Neuronal stem cell (in vitro differentiated cells): ENCODE measurements at regions not wholly inside any gene's neighbourhood (a gene's known extent, or its start where the extent isn't known, plus 50 kb on each side); places are given as distances from the start of the nearest gene placed in this dataset.

Source experiments
- DNase-seq: peaks from one replicate; pipeline ENCODE4 v3.0.0-alpha.2; 2013; ENCODE audit warnings: low spot score
- H2AFZ ChIP-seq: one replicate; pipeline ENCODE4 v1.6.1; 2013; ENCODE audit warnings: mild to moderate bottlenecking, low read length, inconsistent platforms
- H2AK5ac ChIP-seq: 2 replicates; pipeline ENCODE4 v1.6.1; 2013; ENCODE audit warnings: low read depth, mild to moderate bottlenecking, inconsistent platforms, low read length, moderate library complexity, mixed read lengths
- H2BK120ac ChIP-seq: 2 replicates; pipeline ENCODE4 v1.6.1; 2013; ENCODE audit warnings: low read depth, mild to moderate bottlenecking, inconsistent platforms, low read length, moderate library complexity, mixed read lengths
- H2BK12ac ChIP-seq: one replicate; pipeline ENCODE4 v1.6.1; 2013; ENCODE audit warnings: low read length, inconsistent platforms
- H2BK15ac ChIP-seq: 2 replicates; pipeline ENCODE4 v1.6.1; 2013; ENCODE audit warnings: mild to moderate bottlenecking, low read length, inconsistent platforms, mixed read lengths
- H2BK5ac ChIP-seq: one replicate; pipeline ENCODE4 v1.6.1; 2013; ENCODE audit warnings: inconsistent platforms, mild to moderate bottlenecking, low read length, moderate library complexity
- H3K14ac ChIP-seq: one replicate; pipeline ENCODE4 v1.6.1; 2013; ENCODE audit warnings: low read length, inconsistent platforms
- H3K18ac ChIP-seq: 2 replicates; pipeline ENCODE4 v1.6.1; 2013; ENCODE audit warnings: low read length, inconsistent platforms
- H3K23ac ChIP-seq: 2 replicates; pipeline ENCODE4 v1.6.1; 2013; ENCODE audit warnings: low read depth, mild to moderate bottlenecking, mixed read lengths, low read length, inconsistent platforms; ENCODE audit not compliant: poor library complexity
- H3K27ac ChIP-seq: replicated peaks from 3 replicates; pipeline ENCODE4 v1.5.1; 2013; ENCODE audit warnings: low read length, inconsistent platforms
- H3K27me3 ChIP-seq, 3 experiments: 2 replicates each; pipeline ENCODE4 v1.6.1; 2013; ENCODE audit warnings: low read length in 3 of 3, mild to moderate bottlenecking in 2 of 3, inconsistent platforms in 1 of 3, low read depth in 1 of 3, mixed read lengths in 1 of 3, moderate library complexity in 1 of 3; ENCODE audit not compliant: control insufficient read depth in 3 of 3, insufficient read depth in 3 of 3
- H3K36me3 ChIP-seq, 2 donors: replicated peaks in 1 of 2; 2 replicates each; pipeline ENCODE4 v1.6.1; 2013; ENCODE audit warnings: low read length in 2 of 2; ENCODE audit not compliant: control insufficient read depth in 2 of 2, insufficient read depth in 2 of 2
- H3K4ac ChIP-seq: 2 replicates; pipeline ENCODE4 v1.6.1; 2013; ENCODE audit warnings: inconsistent platforms, mild to moderate bottlenecking, low read length, moderate library complexity
- H3K4me1 ChIP-seq, 2 donors: 1 replicate in 1 of 2; 2 replicates in 1 of 2; pipeline ENCODE4 v1.6.1; 2013; ENCODE audit warnings: low read length in 2 of 2, low read depth in 1 of 2; ENCODE audit not compliant: control insufficient read depth in 2 of 2, insufficient read depth in 1 of 2
- H3K4me2 ChIP-seq: one replicate; pipeline ENCODE4 v1.6.1; 2013; ENCODE audit warnings: mild to moderate bottlenecking, low read length, inconsistent platforms; ENCODE audit not compliant: insufficient read depth, poor library complexity, severe bottlenecking
- H3K4me3 ChIP-seq, 2 donors: 2 replicates each; pipeline ENCODE4 v1.5.1; 2013; ENCODE audit warnings: low read length in 2 of 2, mild to moderate bottlenecking in 2 of 2, inconsistent platforms in 1 of 2, moderate library complexity in 1 of 2
- H3K79me1 ChIP-seq: one replicate; pipeline ENCODE4 v1.6.1; 2013; ENCODE audit warnings: low read depth, mild to moderate bottlenecking, inconsistent platforms, low read length, moderate library complexity
- H3K9ac ChIP-seq: one replicate; pipeline ENCODE4 v1.6.1; 2013; ENCODE audit warnings: mild to moderate bottlenecking, low read depth, low read length, inconsistent platforms; ENCODE audit not compliant: poor library complexity
- H3K9me3 ChIP-seq, 2 donors: replicated peaks in 1 of 2; 2 replicates each; pipeline versions ENCODE3 to v1.6.1; 2013; ENCODE audit warnings: low read length in 2 of 2, mild to moderate bottlenecking in 2 of 2, inconsistent platforms in 1 of 2, low read depth in 1 of 2, mixed read lengths in 1 of 2, moderate library complexity in 1 of 2; ENCODE audit not compliant: control insufficient read depth in 2 of 2, insufficient read depth in 1 of 2
- H4K8ac ChIP-seq: one replicate; pipeline ENCODE4 v1.6.1; 2013; ENCODE audit warnings: low read depth, mild to moderate bottlenecking, inconsistent platforms, low read length, moderate library complexity
- H4K91ac ChIP-seq: one replicate; pipeline ENCODE4 v1.6.1; 2013; ENCODE audit warnings: low read length, low read depth, mild to moderate bottlenecking, inconsistent platforms; ENCODE audit not compliant: poor library complexity
- WGBS, 2 donors: extraction: QIAGEN DNeasy Blood & Tissue Kit; methylation state at CpG; one replicate each; pipeline ENCODE4 v1.1.7; 2013; ENCODE audit warnings: missing lambda C conversion rate in 2 of 2, mixed read lengths in 1 of 2; ENCODE audit not compliant: insufficient read length in 2 of 2, insufficient replicate concordance in 1 of 2; ENCODE audit errors: extremely low coverage in 2 of 2; 5-methylcytosine and 5-hydroxymethylcytosine counted together

DNA sequence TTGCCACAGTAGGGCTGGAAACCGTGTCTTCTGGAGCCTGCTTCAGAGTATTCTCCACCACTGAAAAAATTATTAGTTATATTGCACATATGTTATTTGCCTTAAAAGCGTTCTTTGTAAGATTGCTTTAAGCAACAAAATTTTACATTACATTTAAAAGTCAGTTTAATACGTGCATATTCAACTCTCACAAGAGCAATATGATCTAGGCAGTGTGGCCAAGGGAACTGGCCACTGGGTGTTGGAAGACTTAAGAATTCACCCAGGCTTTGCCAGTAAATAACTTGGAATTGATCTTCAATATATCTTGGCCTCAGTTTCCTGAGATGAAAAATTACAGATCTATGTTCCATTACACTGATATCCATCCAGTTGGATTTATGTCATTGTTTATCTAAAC lies 694.4 kb downstream of the EFNA5 start:
- no peak overlapping the region for H3K4me2 ChIP-seq
- H3K9me3 ChIP-seq = no peaks in the 10 kb centered on the region
- no peak overlapping the region for H2AK5ac ChIP-seq
- no peak overlapping the region for H3K23ac ChIP-seq
- H2BK5ac ChIP-seq = no peak overlapping the region
- no peak overlapping the region for H4K8ac ChIP-seq
- no peak overlapping the region for H3K14ac ChIP-seq
- no peak overlapping the region for H2BK120ac ChIP-seq
- H3K9ac ChIP-seq = no peak overlapping the region
- H2AFZ ChIP-seq = no peak overlapping the region
- H3K79me1 ChIP-seq = no peaks in the 10 kb centered on the region
- no peak overlapping the region for H4K91ac ChIP-seq
- no peak overlapping the region for H2BK15ac ChIP-seq
- no peaks in the 10 kb centered on the region for H3K36me3 ChIP-seq
- H2BK12ac ChIP-seq = no peak overlapping the region
- H3K18ac ChIP-seq = no peak overlapping the region
- H3K27me3 ChIP-seq = no peaks in the 10 kb centered on the region
- no peak for DNase-seq
- no peak overlapping the region for H3K4ac ChIP-seq
- H3K4me1 ChIP-seq = no peaks in the 10 kb centered on the region
- H3K4me3 ChIP-seq = no peak overlapping the region
- H3K27ac ChIP-seq = no peak overlapping the region
- WGBS, 2 donors = no CpG with 5 or more reads among the region's 3 CpGs

DNA sequence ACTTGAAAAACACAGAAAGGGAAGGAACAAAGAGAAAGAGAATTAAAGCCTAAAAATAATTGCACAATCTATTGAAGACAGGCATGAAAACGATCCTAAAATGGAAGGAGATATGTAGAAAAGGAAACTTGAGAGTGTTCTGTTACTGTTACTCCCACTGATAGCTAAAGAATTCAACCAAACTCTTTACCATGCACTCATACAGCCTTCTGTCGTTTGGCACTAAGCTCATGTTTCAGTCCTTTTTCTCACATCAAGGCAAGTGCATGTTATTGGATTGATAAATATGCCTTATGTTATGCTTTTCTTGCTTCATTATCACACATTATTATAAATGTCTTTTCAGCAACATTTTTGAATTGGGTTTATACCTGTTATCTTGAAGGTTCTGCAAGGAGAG lies 696.5 kb downstream of the EFNA5 start:
- H3K36me3 ChIP-seq = no peaks in the 10 kb centered on the region

DNA sequence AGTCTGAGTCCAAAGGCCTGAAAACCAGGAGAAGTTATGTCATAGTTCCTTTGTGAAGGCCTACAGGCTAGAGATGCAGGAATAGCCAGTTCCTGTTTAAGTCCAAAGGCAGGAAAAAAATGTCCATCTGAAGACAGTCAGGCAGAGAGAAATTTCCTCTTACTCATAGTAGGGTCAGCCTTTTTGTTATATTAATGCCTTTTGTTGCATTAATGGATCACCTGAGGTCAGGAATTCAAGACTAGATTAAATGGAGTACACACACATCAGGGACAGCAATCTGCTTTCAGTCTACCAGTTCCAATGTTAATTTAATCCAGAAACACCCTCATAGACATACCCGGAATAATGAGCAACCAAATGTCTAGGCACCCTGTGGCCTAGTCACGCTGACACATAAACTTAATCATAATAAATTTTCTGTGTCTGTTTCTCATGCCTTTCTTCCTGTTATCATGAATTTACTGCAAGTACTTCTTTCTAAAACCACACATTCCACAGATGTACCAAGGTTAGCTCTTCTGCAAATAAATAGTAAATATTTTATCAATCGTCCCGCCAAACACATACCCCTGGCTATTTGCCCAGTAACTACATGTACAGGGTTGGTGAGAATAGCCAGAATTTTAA lies 703.9 kb downstream of the EFNA5 start:
- H2AK5ac ChIP-seq = no peak overlapping the region
- H3K23ac ChIP-seq = no peak overlapping the region
- H3K18ac ChIP-seq = no peak overlapping the region
- no peak overlapping the region for H3K4ac ChIP-seq
- H4K8ac ChIP-seq = no peak overlapping the region
- H4K91ac ChIP-seq = no peak overlapping the region
- peaks cover 0 to 1% of the 10 kb centered on the region in 2 donors for H3K9me3 ChIP-seq
- no peaks in the 10 kb centered on the region for H3K4me1 ChIP-seq
- H2BK5ac ChIP-seq = no peak overlapping the region
- H3K9ac ChIP-seq = no peak overlapping the region
- H2BK12ac ChIP-seq = no peak overlapping the region
- no peaks in the 10 kb centered on the region for H3K27me3 ChIP-seq
- no peak overlapping the region for H2BK15ac ChIP-seq
- no peak overlapping the region for H3K4me3 ChIP-seq
- H3K4me2 ChIP-seq = no peak overlapping the region
- no CpG with 5 or more reads among the region's 4 CpGs for WGBS, 2 donors
- peak overlapping the region; percentile 16 for H2AFZ ChIP-seq
- no peak overlapping the region for H3K14ac ChIP-seq
- no peak for DNase-seq
- no peak overlapping the region for H3K27ac ChIP-seq
- no peaks in the 10 kb centered on the region for H3K36me3 ChIP-seq
- no peak overlapping the region for H2BK120ac ChIP-seq
- no peaks in the 10 kb centered on the region for H3K79me1 ChIP-seq

More for the DNA sequence above, 696.5 kb downstream of the EFNA5 start:
- Histone ChIP-seq H3K23ac (no peak overlapping the region), H3K27ac (no peak overlapping the region), H3K14ac (no peak overlapping the region), H2AFZ (no peak overlapping the region), H3K4me3 (no peak overlapping the region), H2BK120ac (no peak overlapping the region), H3K9me3 (peaks cover 0 to 1% of the 10 kb centered on the region in 2 donors), H4K91ac (no peak overlapping the region), H3K4me2 (no peak overlapping the region), H3K79me1 (no peaks in the 10 kb centered on the region), H2BK12ac (no peak overlapping the region), H3K27me3 (no peaks in the 10 kb centered on the region), H3K4me1 (no peaks in the 10 kb centered on the region), H2AK5ac (no peak overlapping the region), H2BK5ac (no peak overlapping the region), H3K4ac (no peak overlapping the region), H4K8ac (no peak overlapping the region), H3K9ac (no peak overlapping the region), H3K18ac (no peak overlapping the region), H2BK15ac (no peak overlapping the region)
- WGBS, 2 donors = no CpG with 5 or more reads among the region's 2 CpGs
- no peak for DNase-seq

DNA sequence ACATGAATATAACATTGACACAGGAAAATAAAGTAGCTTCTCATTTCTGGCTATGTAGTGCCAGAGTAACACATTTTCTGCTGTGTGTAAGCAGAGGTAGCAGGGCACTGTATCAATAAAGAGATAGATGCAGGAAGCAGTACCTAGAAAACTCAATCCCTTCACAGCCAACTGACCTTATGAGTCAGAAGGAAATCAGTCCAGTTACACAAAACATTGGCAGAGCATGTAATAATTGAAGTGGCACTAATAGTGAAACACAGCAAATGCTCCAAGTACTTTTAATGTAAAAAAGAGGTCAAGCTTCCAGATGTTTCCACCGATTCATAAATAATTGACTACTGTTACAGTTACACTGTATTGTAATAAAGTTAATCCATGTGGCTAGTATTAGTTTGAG lies 706.6 kb downstream of the EFNA5 start:
- Histone ChIP-seq H3K18ac (no peak overlapping the region), H3K79me1 (no peaks in the 10 kb centered on the region), H4K8ac (no peak overlapping the region), H2BK12ac (no peak overlapping the region), H3K27ac (no peak overlapping the region), H2AK5ac (no peak overlapping the region), H3K4me1 (no peaks in the 10 kb centered on the region), H3K27me3 (no peaks in the 10 kb centered on the region), H2BK5ac (no peak overlapping the region), H3K4me3 (no peak overlapping the region), H3K4me2 (no peak overlapping the region), H2BK15ac (no peak overlapping the region), H2BK120ac (no peak overlapping the region), H3K9ac (no peak overlapping the region), H3K23ac (no peak overlapping the region), H3K14ac (no peak overlapping the region), H3K9me3 (no peaks in the 10 kb centered on the region), H4K91ac (no peak overlapping the region), H2AFZ (no peak overlapping the region), H3K36me3 (no peaks in the 10 kb centered on the region), H3K4ac (no peak overlapping the region)
- WGBS, 2 donors = no CpG with 5 or more reads among the region's 1 CpG
- DNase-seq = no peak
